ENCODE measurements at regions not wholly inside any gene's neighbourhood (a gene's known extent, or its start where the extent isn't known, plus 50 kb on each side); places are given as distances from the start of the nearest gene placed in this dataset.

GRCh38 chr14:34004881-34005280 is 54.0 kb upstream of the EGLN3 start:
- DNase-seq (ENCODE audit: extremely low spot score, unreplicated experiment): no peak
- Mint-ChIP-seq H3K9me3 (peaks cover under 1% of the 10 kb centered on the region), H3K27me3 (no peaks in the 10 kb centered on the region), H3K36me3 (no peaks in the 10 kb centered on the region), H3K4me1 (ENCODE audit: unreplicated experiment) (peaks cover 8% of the 10 kb centered on the region), H3K4me3 (no peak overlapping the region), H3K27ac (no peak overlapping the region)
- TF ChIP-seq CTCF (conservative IDR thresholded peaks at IDR 0.05): no peak

DNA sequence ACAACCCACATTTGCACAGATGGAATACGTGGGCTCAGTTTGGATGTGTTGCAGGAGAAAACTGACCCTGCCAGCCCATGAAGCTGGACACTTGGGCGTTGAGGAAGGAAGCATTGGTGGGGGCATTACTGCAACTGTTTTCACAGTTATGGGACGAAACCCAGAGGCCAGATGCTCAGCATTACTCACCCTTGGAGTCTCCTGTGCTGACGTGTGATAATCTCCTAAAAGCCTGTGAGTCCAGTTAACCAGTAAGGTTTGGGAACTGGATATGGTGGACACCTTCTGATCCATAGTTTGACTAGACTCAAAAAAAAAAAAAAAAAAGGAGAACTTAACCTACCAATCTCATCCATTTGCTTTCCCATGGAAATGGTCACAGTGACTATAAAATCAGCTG is 52.8 kb upstream of the EGLN3 start:
- Mint-ChIP-seq H3K9me3 (no peaks in the 10 kb centered on the region), H3K36me3 (no peaks in the 10 kb centered on the region), H3K4me3 (no peak overlapping the region), H3K27ac (no peak overlapping the region), H3K4me1 (ENCODE audit: unreplicated experiment) (peaks cover 8% of the 10 kb centered on the region), H3K27me3 (no peaks in the 10 kb centered on the region)
- no peak for TF ChIP-seq CTCF (conservative IDR thresholded peaks at IDR 0.05)
- DNase-seq (ENCODE audit: extremely low spot score, unreplicated experiment): no peak

GRCh38 chr14:34003082-34003668 is 52.3 kb upstream of the EGLN3 start:
- H3K4me1 Mint-ChIP-seq (ENCODE audit: unreplicated experiment): peaks cover 12% of the 10 kb centered on the region
- H3K4me3 Mint-ChIP-seq: no peak overlapping the region
- no peaks in the 10 kb centered on the region for H3K27me3 Mint-ChIP-seq
- no peak for TF ChIP-seq CTCF (conservative IDR thresholded peaks at IDR 0.05)
- H3K36me3 Mint-ChIP-seq: no peaks in the 10 kb centered on the region
- H3K27ac Mint-ChIP-seq: no peak overlapping the region
- no peak for DNase-seq (ENCODE audit: extremely low spot score, unreplicated experiment)
- H3K9me3 Mint-ChIP-seq: no peaks in the 10 kb centered on the region
